Right ventricle myocardium inferior (tissue), 1 donor: ENCODE measurements at regions not wholly inside any gene's neighbourhood (a gene's known extent, or its start where the extent isn't known, plus 50 kb on each side); places are given as distances from the start of the nearest gene placed in this dataset.

ENCODE experiments used
- ATAC-seq: fragments of 200-7000 bp; cut with Tn5 transposase; one replicate; pipeline ENCODE4 v1.9.1; 2020; ENCODE audit warnings: mild to moderate bottlenecking, moderate library complexity
- DNase-seq: peaks from one replicate; pipeline ENCODE4 v3.0.0; 2021; ENCODE audit errors: missing footprints
- intact Hi-C: fragments of 100-400 bp; cut with DNase I; formaldehyde crosslinking; loops from one replicate; pipeline ENCODE4 v1.11.0; 2022
- donor health status: DM: no; HTN: yes; CAD: no; lungs with severe emphysema.

DNA sequence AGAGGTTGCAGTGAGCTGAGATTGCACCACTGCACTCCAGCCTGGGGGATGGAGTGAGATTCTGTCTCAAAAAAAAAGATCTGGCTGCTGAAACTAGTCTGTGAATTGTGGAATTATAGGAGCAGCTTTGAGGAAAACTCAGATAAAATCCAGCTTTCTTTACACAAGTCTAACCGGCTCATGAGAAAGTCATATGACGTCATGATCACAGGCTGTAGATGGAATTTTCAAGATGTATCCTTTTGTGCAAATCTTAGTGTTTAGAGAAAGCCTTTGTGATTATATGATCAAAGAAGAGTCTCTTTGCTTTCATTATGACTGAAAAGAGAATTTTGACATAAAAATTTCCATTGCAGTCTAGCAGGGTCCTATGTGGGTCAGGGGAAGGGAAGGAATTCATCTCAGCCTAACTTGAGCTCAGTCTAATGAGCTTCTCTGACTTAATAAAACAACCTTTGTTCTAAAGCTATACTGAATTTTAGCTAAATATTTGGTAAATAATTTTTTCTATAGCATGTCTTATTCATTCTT is 90.2 kb upstream of the NCK2 start:
- intact Hi-C loops, result no loop called here
- DNase-seq (no peak), ATAC-seq (no peak)

DNA sequence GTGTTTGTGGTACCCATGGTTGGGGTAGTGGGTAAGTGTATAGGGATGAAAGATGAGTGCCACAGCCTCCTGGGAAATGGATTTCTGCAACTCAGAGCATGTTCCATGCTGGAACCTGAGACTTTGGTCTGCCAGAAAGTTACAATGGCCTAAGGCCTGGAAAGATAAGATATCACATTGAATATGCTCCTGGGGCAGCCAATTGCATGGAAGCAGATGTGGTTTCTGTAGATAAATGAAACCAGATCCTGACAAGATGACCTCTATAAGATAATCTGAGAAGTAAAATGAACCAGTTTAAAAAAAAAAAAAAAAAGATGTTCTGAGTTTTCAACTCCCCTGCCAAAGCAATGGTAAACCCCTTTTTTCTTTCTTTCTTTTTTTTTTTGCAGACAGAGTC is 91.4 kb upstream of the NCK2 start:
- intact Hi-C loops, result no loop called here
- no peak for DNase-seq
- no peak for ATAC-seq

DNA sequence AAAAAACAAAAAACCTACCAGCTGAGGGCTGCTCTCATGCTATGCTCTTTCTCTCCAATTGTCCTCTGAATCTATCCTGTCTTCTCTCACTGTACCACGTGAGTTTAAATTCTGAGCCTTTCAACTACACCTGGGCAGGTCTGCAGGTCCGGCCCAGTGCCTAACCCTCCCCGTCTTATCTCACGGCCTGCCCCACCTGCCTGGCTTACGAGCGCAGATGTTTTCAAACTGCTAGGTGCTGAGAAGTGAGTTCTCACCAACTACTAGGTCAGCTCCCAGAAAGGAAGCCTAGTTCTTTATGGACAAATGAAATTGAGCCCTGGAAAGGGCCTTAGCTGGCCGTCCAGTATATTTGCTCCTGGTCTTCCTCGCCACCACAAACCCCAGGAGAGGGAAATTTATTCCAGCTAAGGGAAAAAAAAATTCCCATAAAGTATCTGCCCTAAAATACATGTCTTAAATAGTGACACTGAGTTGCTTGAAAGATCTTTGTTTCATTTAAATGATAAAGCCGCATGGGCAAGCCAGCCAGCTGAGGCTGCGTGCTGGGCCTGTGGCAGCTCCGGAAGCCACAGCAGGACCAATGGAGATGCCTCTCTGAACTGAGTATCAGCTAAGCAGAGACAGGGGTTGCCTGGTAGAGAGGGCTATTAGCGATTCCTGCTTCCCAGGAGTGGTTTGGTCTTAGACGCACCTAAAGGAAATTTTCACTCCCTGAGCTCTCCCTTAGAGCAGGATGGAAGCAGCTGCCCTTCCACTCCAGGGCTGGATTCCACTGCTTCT is 92.5 kb upstream of the NCK2 start:
- DNase-seq (no peak), ATAC-seq (no peak)
- intact Hi-C loops, result no loop called here

DNA sequence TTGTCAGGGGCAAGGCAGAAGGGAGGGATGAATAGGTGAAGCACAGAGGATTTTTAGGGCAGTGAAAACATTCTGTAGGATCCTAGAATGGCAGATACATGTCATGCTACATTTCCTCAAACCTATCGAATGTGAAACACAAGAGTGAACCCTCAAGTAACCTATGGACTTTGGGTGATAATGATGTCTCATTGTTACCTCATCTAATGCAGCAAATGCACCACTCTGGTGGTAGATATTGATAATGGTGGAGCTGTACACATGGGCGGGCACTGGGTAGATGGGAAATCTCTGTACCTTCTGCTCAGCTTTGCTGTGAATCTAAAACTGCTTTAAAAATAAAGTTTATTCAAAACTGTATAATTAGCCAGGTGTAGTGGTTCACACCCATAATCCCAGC is 95.2 kb upstream of the NCK2 start:
- intact Hi-C loops, result no loop called here
- ATAC-seq (no peak), DNase-seq (no peak)

DNA sequence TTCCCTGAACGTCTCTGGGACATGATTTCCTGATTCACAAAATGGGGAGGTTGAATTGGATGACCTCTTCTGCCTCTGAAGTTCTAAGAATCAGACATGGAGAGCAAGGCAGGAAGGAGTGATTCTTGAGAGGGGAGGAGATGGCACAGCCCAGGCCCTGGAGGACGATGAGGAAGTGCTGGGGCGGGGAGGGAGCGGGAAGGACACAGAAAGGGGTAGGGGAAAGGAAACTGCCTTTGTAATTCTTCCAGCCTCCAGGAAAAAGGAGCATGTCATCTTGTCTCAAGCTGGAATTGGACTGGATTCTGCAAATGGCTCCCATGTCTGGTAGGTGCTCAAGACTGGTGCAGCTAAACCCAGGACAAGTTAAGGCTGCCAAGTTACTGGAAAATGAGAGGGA is 97.0 kb upstream of the NCK2 start:
- ATAC-seq (no peak), DNase-seq (no peak)
- intact Hi-C loops, result no loop called here

DNA sequence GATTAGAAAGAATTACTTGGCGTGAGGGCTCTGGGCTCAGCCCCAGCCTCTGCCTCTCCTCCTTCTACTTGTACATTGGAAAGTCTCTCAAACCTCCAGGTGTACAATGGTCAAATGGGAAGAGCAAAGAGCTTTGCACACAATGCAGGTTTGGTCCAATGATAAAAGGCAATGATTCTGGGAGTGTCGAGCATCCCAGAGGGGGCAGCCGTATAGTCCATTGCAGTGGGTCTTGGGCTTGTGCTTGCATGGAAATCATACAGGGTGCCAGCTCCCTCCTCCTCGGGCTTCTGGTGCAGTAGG is 98.0 kb upstream of the NCK2 start:
- no peak for DNase-seq
- ATAC-seq, result no peak
- intact Hi-C loops, result no loop called here

DNA sequence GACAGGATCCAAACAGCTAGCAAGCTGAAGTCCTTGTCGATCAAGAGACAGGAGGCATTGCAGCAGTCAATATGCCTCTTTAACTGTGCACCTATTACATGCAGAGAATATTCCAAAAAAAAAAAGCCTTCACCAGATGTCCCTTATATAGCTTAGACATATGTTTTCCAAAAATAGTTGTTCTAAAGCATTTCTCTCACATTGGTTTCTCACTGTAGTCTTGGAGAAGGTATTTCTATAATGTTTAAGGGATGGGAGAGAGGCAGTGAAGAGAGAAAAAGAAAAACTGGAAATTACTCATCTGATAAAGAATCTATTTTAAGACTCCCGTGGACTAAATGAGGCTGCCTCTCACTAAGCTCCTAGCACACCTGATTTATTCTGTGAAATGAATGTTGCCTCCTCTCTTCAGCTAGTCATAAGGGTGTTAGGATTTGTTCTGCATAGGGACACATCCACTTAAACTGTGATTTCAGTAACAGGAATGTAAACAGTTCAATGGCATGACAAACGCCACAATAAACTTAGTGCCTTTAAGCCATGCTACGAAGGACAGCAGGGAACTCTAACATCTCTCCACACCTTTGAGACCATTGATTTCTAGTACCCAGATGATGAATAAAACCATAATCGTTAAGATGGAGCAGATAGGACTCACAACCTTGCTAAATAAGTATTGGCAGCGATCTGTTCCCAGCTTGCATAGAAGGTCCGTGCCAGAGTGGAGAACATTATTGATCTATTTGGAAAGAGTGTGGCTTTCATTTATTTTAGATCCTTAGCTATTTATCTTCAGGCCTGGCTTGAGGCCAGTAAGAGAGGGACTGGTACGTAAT is 98.6 kb upstream of the NCK2 start:
- no peak for DNase-seq
- intact Hi-C loops, result no loop called here
- no peak for ATAC-seq

DNA sequence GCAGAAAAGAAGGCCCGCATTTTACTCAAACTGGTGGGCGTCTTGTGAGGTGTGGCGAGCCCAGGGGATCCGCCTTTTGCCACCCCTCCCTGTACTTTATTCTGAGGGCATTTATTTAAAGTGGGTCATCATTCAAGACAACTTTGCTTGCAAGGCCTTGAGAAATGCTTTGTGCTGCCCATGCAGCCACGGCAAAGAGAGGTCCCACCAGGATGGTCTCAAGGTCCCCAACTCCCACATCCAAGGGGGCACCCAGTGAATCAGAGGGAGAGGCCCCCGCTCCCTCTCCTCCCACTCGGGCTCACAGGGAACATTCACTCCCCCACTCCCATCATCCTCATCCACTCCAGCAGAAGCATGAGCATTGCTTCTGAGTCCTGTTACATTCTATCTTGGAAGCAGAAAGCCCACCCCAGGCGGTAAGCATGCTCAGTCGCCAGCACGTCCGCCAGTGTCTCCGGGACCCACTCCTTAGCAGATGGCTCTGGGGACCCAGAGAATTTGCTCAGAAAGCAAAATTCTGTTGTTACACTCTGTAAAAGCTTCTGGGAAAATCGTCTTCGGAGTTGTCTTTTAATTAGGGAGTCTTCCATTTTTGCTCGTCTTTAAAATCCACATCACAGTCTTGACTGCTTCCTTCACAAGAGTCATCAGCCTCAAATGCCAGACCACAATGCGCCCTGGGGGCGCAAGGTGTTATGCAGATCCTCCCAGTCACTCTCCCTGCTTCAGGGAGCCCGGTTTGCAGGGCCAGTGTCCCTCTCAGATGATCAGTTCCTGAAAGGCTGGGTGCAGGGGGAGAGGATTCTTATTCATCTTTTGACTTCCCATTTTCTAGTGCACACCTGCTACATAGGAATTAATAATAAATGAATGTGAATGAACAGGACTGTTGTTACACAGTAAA is 99.4 kb upstream of the NCK2 start:
- peak; percentile 59 for DNase-seq
- intact Hi-C loops, result no loop called here
- ATAC-seq, result no peak

DNA sequence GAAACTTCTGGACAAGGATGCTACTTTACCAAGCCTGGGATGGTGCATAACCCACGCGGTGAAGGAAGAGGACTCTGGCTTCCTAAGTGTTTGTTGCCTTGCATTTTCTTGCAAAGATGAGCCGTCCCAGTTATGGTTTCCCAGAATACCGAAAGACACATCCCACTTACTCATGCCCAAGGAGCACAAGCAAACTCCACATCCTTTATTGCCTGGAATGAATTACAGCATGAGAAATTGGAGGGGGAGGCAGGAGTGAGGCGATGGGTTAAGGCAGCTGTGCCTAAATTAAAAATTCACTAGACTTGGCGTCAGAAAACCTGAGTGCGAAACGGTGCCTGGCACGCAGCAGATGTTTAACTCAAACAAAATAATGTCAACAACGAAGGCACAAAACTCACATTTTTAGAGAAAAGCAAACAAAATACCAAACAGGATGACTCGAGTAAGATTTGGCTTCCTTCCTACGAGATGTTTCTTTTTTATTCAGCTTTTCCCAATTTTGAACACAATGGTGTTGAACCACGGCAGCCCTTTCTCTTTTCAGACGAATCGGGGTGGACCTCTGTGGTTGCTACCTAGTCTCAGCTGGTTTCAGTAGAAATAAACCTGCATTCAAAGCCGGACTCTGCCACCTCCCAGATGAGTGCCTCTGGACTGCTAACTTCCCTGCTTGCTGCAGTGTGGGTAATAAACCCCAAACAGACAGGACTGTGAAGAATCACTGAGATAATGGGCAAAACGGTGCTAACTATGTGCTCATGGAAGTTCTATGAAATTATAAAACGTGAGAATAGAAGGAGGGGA is 100.3 kb upstream of the NCK2 start:
- DNase-seq, result no peak
- intact Hi-C loops, result no loop called here

DNA sequence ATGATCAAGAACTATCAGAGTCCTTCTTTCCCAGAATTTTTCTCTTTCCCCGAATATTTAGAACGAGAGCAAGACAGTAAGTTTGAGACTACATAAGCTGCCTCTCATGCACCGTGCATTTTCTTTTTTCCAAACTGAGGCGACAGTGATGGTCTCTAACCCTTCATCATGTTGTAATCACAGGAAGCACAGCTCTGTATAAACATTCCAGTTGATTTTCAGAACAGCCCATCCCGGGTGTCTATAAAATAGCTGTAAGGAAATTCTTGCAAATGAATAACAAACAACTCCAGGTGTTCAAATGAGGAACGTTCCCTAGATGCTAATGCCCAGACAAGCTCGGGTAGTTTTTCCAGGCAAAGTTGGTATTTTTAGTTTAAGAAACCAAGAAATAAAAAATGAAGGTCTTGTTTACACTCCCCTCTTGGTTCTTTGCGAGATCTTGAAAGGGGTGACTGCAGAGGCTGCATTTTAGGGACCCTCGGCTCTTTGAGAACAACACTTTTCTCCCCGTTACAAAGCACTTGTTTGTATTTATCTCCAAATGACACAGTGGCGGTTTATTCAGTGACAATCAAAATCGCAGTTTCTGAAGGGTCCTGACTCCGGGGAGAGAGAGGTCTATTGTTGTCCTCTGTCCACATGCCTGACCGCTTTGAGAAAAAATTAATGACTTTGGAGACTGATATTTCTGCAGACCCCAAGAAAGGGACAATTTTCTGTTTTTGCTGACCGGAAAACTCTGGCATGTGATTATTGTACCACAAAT is 101.1 kb upstream of the NCK2 start:
- intact Hi-C loops, result no loop called here
- ATAC-seq (no peak), DNase-seq (no peak)

More for the DNA sequence above, 100.3 kb upstream of the NCK2 start:
- no peak for ATAC-seq

DNA sequence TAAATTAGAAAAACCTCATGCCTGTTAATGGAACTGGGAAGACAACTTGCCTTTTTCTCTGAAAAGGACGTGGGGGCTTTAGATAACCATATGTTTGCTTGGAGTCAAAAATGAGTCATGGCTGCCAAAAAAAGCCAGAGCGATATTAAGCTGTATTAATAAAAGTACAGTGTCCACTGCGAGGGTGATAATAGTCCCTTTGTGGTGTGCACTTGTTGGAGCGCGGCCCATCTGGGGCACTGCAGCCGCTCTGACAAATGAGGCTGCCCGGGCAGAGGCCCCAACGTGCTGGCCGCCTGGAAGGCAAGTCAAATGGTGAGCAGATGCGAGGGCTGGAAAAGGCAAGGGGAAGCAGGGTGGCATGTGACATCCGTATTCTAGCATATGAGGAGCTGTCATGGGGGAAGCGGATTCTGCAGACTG is 103.3 kb upstream of the NCK2 start:
- intact Hi-C loops, result no loop called here
- DNase-seq, result no peak
- ATAC-seq, result no peak

DNA sequence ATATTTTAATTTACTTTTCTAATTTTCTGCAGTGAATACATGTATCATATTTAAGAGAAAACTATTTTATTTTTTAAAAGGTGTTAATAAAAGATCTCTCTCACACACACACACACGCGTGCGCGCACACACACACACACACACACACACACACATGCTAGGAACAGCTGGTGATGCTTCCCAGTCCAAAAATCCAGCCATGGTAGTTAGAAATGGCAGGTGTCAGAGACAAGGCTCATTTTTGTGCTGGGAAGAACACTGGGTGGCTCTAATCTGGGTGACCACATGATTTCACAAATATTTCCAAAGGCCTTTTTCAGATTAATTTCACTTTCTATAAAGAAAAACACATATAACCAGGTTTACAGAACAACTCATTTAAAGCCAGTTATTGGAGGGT is 104.5 kb upstream of the NCK2 start:
- intact Hi-C loops, result no loop called here

DNA sequence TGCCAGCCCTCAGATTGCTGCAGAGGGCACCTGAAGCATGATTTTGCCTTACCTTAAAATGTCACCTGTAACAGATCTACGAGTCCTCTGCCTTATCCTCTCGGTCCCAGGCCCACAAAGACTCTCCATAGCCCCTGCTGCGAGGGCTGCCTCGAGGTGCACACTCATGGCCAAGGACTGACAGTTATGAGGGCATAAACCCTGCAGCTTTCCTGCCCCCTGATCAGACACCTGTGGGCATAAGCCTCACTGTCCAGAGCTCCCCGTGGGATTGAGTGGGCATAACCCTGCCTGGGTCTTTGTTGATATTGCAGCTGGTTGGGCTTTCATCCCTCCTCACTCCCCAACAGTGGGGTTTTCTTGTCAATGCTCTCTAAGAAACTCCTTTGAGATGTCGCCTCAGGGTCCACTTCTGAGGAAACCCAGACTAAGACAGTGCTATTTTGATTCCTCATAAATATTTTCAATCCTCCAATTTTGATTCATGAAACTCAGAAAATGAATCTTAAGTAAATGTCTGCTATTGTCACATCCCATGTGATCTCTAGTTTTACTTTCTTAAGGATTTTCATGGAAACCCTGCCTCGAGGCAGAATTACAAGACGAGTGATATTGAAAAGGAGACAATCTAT is 108.5 kb upstream of the NCK2 start:
- ATAC-seq, result no peak

More for the DNA sequence above, 104.5 kb upstream of the NCK2 start:
- DNase-seq (no peak), ATAC-seq (no peak)

DNA sequence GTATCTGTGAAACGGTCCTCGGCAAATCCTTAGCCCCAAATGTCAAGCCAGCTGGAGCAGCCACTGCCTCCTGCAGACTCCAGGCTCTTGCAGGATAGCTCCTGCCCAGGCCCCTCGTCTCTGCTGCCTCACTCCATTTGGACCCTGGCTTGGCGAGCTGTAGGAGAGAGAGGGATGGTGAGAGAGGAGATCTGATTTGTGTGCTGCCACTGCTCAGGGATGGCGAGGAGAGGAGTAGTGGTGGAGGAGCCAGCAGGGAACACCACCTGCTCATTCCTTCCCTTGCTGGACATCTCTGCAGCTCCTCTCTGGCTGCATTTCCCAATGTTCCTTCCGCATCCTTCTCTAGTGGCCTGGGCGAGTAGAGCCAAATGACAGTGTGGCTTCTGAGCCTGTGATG is 109.1 kb upstream of the NCK2 start:
- ATAC-seq (no peak), DNase-seq (no peak)
- intact Hi-C loops, result no loop called here

More for the DNA sequence above, 108.5 kb upstream of the NCK2 start:
- no peak for DNase-seq
- intact Hi-C loops, result no loop called here

DNA sequence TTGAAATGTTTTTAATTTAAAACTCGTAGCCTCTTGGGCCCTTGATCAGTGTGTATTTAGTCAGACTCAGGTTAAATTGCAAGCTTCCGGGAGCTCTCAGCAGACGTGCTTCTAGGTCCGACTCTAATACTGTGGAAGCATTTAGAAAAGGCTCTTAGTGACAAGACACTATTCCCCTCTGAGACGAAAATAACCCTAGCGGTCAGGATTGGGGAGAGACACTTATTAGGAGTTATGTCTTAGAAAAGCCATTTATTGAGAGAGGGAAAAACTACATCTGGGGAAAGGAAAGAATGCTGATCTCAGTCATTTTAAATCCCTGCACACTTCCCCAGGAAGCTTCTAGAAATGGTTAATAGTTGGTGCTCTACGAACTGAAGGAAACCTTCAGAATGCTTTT is 110.5 kb upstream of the NCK2 start:
- intact Hi-C loops, result no loop called here
- ATAC-seq, result no peak
- no peak for DNase-seq

DNA sequence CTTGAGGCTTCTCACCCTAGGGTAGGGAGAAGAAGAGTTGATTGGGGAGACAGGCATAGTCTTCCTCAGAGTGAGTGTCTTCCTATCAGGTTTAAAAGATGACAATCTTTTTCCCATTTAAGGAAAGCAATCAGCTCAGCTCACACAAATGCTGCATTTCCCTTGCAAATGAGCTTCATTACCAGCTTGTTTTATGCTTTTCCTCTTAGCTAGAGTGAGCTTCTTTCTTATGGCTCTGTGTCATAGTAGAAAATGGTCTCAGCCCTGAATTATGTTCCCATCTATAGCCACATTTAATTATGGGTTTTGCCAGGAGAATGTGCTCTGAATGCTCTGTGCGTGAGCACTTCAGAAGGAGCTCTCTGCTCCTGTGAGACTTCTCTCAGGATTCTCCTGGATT is 112.8 kb upstream of the NCK2 start:
- no peak for ATAC-seq
- intact Hi-C loops, result no loop called here
- DNase-seq, result no peak

DNA sequence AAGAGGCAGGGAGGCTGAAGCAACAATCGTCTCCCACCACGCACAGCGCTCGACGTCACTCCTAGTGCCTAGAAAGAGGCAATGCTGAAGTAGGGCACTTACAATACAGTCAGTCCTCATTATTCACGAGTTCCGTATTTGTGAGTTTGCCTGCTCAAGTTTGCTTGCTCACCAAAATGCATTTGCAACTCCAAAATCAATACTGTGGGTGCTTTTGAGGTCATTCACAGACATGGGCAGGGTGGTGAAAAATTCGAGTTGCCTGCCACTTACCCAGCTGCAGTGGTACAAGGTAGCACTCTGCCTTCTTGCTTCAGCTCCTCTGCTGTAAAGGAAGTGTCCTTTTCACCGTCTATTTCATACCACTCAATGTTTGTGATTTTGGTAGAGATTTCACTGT is 113.7 kb upstream of the NCK2 start:
- no peak for DNase-seq
- ATAC-seq, result no peak
- intact Hi-C loops, result no loop called here
